ENCODE measurements at regions not wholly inside any gene's neighbourhood (a gene's known extent, or its start where the extent isn't known, plus 50 kb on each side); places are given as distances from the start of the nearest gene placed in this dataset.

DNA sequence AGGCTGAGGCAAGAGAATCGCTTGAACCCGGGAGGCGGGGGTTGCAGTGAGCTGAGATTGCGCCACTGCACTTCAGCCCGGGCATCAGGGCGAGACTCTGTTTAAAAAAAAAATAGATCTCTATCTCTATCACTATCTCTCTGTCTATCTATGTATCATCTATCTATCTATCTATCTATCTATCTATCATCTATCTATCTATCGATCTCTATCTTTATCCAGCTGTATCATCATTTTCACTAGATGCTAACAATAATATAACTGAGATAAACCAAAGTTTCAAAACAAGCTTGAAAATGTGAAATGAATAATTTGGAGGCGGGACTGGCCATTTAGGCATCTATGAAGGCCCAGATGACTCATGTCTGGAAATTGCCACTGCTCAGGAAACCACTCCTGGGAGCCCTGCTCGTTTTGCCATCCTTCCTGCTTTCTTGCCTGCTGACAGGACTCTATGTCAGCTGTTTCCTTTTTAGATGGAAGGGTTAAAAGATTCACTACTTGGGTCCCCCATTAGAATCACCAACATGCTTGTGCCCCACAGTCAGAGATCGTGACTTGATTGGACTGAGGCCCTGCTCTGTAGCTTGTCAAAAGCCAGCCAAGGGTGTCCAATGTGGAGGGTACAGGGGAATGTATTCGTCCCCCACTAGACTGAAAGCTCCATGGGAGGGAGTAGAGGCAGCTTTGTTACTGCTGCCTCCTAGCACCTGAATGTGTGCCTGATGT lies 61.7 kb downstream of the UTRN start:
- TF ChIP-seq RAD21 (IDR thresholded peaks at IDR 0.05; ENCODE audit: low read depth) (no peak), EGR1 (IDR thresholded peaks at IDR 0.05) (no peak)
- TF ChIP-seq, protein P1, sequence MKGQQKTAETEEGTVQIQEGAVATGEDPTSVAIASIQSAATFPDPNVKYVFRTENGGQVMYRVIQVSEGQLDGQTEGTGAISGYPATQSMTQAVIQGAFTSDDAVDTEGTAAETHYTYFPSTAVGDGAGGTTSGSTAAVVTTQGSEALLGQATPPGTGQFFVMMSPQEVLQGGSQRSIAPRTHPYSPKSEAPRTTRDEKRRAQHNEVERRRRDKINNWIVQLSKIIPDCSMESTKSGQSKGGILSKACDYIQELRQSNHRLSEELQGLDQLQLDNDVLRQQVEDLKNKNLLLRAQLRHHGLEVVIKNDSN (IDR thresholded peaks at IDR 0.05) = no peak
